ENCODE measurements at regions not wholly inside any gene's neighbourhood (a gene's known extent, or its start where the extent isn't known, plus 50 kb on each side); places are given as distances from the start of the nearest gene placed in this dataset.

- Histone ChIP-seq H3K4me3 (ENCODE audit: control extremely low read depth in 1 of 5, extremely low read depth in 1 of 5, insufficient read depth in 1 of 5, low read depth in 2 of 5, low read length in 4 of 5) (no peak overlapping the region), H3K9me3 (ENCODE audit: control extremely low read depth in 1 of 3, control insufficient read depth in 2 of 3, insufficient read depth in 1 of 3, low read length in 2 of 3) (no peaks in the 10 kb centered on the region), H3K27me3 (replicated peaks in 1 of 4; ENCODE audit: control extremely low read depth in 1 of 4, control insufficient read depth in 3 of 4, insufficient read depth in 4 of 4, low read length in 3 of 4) (peaks cover 0 to 5% (median 0%) of the 10 kb centered on the region in 4 experiments), H2AFZ (ENCODE audit: insufficient read depth, low read depth, low read length, poor library complexity, severe bottlenecking) (no peak overlapping the region), H3K9ac (ENCODE audit: low read length) (no peak overlapping the region), H3K27ac (ENCODE audit: low read length in 2 of 2) (no peak overlapping the region), H3K79me2 (ENCODE audit: control insufficient read depth, insufficient read depth, low read length) (no peaks in the 10 kb centered on the region), H3K36me3 (replicated peaks in 1 of 2; ENCODE audit: control extremely low read depth in 1 of 2, control insufficient read depth in 1 of 2, extremely low read depth in 1 of 2, insufficient read depth in 2 of 2, low read length in 1 of 2) (no peaks in the 10 kb centered on the region), H3K4me1 (ENCODE audit: control insufficient read depth in 2 of 2, insufficient read depth in 2 of 2, low read length in 2 of 2) (no peaks in the 10 kb centered on the region), H4K20me1 (ENCODE audit: control insufficient read depth, insufficient read depth, low read length, poor library complexity, severe bottlenecking) (no peaks in the 10 kb centered on the region), H3K4me2 (replicated peaks; ENCODE audit: low read depth, low read length, poor library complexity, severe bottlenecking) (no peak overlapping the region)
- POLR2A ChIA-PET, result no interaction called here
- Mint-ChIP-seq H3K9me3 (ENCODE audit: insufficient read depth) (no peaks in the 10 kb centered on the region), H3K27me3 (peaks cover 23% of the 10 kb centered on the region), H3K27ac (no peak overlapping the region), H3K4me1 (no peaks in the 10 kb centered on the region), H3K4me3 (no peak overlapping the region)
- intact Hi-C loops (cut with micrococcal nuclease), result no loop called here
- no peak for ATAC-seq (ENCODE audit: low read depth)
- TF ChIP-seq EZH2 (IDR thresholded peaks at IDR 0.05; ENCODE audit: borderline replicate concordance, insufficient read depth, low read depth, low read length, poor library complexity, severe bottlenecking) (no peak), CTCF (IDR thresholded peaks at IDR 0.05) (no peak)
- no CpG with 5 or more reads among the region's 4 CpGs for WGBS (ENCODE audit: insufficient coverage)
- no peak for DNase-seq
- CTCF ChIA-PET, result no interaction called here
These were observed 180.8 kb upstream of the HEY2 start for GRCh38 chr6:125568609-125569008.

- no peaks in the 10 kb centered on the region for H3K36me3 ChIP-seq (replicated peaks in 1 of 2; ENCODE audit: control extremely low read depth in 1 of 2, control insufficient read depth in 1 of 2, extremely low read depth in 1 of 2, insufficient read depth in 2 of 2, low read length in 1 of 2)
- no peaks in the 10 kb centered on the region for H4K20me1 ChIP-seq (ENCODE audit: control insufficient read depth, insufficient read depth, low read length, poor library complexity, severe bottlenecking)
- H3K4me2 ChIP-seq (replicated peaks; ENCODE audit: low read depth, low read length, poor library complexity, severe bottlenecking), result no peak overlapping the region
- ChIA-PET CTCF (no interaction called here), POLR2A (no interaction called here)
- Mint-ChIP-seq H3K4me1 (no peaks in the 10 kb centered on the region), H3K27me3 (peaks cover 14% of the 10 kb centered on the region), H3K27ac (no peak overlapping the region), H3K9me3 (ENCODE audit: insufficient read depth) (no peaks in the 10 kb centered on the region), H3K4me3 (no peak overlapping the region)
- no peaks in the 10 kb centered on the region for H3K27me3 ChIP-seq (replicated peaks in 1 of 4; ENCODE audit: control extremely low read depth in 1 of 4, control insufficient read depth in 3 of 4, insufficient read depth in 4 of 4, low read length in 3 of 4)
- H3K9ac ChIP-seq (ENCODE audit: low read length), result no peak overlapping the region
- no peak overlapping the region for H3K27ac ChIP-seq (ENCODE audit: low read length in 2 of 2)
- no peak overlapping the region for H3K4me3 ChIP-seq (ENCODE audit: control extremely low read depth in 1 of 5, extremely low read depth in 1 of 5, insufficient read depth in 1 of 5, low read depth in 2 of 5, low read length in 4 of 5)
- TF ChIP-seq EZH2 (IDR thresholded peaks at IDR 0.05; ENCODE audit: borderline replicate concordance, insufficient read depth, low read depth, low read length, poor library complexity, severe bottlenecking) (no peak), CTCF (IDR thresholded peaks at IDR 0.05) (no peak)
- DNase-seq, result no peak
- no peaks in the 10 kb centered on the region for H3K4me1 ChIP-seq (ENCODE audit: control insufficient read depth in 2 of 2, insufficient read depth in 2 of 2, low read length in 2 of 2)
- WGBS (ENCODE audit: insufficient coverage), result 83% methylated on average over 2 of the region's 2 CpGs
- H3K9me3 ChIP-seq (ENCODE audit: control extremely low read depth in 1 of 3, control insufficient read depth in 2 of 3, insufficient read depth in 1 of 3, low read length in 2 of 3), result no peaks in the 10 kb centered on the region
- ATAC-seq (ENCODE audit: low read depth), result no peak
- intact Hi-C loops (cut with micrococcal nuclease), result no loop called here
- H2AFZ ChIP-seq (ENCODE audit: insufficient read depth, low read depth, low read length, poor library complexity, severe bottlenecking), result no peak overlapping the region
- no peaks in the 10 kb centered on the region for H3K79me2 ChIP-seq (ENCODE audit: control insufficient read depth, insufficient read depth, low read length)
These were observed 178.9 kb upstream of the HEY2 start for GRCh38 chr6:125570526-125570925.
